HG03575 (cell line): ENCODE measurements at regions not wholly inside any gene's neighbourhood (a gene's known extent, or its start where the extent isn't known, plus 50 kb on each side); places are given as distances from the start of the nearest gene placed in this dataset.
"Not testable (repeated sequence)": the region's sequence is repeated elsewhere in the genome, so short reads cannot be mapped to it uniquely, and the experiment has no call there.

Experiments
- ATAC-seq: cut with Tn5 transposase; IDR thresholded peaks from one replicate; pipeline ENCODE4 v1.9.1; 2021; ENCODE audit not compliant: unreplicated experiment, insufficient number of reproducible peaks, low FRiP score; ENCODE audit errors: extremely low read depth

DNA sequence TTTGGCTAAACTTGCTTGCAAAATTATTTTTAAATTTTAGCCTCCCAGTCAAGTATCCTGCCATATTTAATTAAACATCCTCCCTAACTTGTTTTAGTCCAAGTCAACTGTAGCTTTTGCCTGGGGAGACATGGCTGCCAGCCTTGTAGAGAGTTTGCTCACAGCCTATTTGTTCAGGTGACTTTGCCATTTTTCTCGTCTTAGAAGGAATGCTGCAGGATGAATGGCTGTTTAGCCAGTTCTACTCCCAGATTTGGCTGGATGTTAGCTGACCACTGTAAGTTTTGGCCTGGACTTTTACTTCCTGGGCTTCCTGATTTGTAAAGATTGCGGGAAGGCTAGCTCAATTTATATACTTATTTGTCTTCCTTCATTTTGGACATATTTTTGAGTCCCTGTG is 236.4 kb upstream of the SGO1 start:
- no peak for ATAC-seq

DNA sequence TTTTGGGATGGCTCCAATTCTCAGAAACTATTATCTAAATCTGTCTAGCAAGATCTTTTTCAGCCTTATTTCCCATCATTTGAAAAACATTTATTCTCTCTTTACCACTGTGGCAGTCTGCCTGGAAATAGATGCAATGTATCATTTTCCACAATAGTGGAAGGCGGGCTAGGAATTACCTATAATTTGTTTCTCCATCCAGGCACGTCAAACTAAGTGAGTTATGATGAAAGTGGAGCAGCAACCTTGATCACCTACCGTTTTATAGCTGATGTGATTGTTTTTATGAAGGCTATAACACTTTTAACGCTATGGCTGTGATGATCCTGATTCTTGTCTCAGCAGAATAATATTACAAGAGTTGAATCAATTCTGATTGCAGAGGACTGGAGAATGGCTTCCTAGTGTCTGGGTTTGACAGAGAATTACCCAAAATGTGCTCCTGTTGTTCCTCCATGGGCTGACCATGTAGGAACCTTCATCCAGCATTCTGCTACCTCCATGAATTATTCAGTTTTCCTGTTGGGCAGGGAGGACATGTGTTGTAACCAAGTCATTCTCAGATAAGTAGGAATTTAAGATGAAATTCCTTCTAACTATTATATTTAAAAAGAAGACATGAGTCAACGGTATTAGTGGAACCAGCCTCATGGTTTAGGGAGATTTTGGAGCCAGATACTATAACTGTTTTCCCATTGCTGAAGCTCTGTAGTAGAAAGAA is 231.5 kb upstream of the SGO1 start:
- no peak for ATAC-seq

DNA sequence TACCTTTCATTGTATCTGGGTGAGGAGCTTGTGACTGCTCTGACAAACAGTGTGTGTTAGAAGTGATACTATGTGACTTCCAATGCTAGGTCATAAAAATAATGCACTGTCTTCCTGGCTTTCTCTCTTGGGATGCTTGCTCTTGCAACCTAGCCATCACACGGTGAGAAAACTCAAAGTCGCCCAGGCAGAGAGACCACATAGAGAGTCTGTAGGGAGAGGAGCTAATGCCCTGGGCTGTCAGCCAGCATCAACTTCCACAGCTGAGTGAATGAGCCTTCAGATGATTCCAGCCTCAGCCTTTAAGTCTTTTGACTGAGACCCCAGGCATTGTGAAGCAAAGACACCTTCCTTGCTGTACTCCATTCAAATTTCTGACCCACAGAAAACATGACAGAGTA is 220.6 kb upstream of the SGO1 start:
- ATAC-seq = no peak

DNA sequence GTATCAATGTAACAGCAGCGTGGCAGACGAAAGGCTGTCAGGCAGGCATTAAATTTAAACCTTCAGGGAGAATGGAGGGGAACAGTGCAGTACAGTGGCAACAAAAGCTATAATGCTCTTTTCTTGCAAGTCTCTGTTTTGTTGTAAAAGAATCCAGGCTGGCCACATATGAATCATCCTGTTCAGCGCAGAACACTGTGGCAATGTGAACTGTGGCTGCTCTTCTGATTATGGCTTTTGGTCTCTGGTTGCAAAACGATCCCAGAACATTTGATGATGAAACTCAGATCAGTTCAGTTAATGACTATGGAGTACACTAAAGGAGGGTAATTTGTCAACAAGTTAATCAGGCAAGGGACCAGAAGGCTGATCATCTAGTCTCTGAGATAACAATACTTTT is 219.7 kb upstream of the SGO1 start:
- ATAC-seq = no peak

DNA sequence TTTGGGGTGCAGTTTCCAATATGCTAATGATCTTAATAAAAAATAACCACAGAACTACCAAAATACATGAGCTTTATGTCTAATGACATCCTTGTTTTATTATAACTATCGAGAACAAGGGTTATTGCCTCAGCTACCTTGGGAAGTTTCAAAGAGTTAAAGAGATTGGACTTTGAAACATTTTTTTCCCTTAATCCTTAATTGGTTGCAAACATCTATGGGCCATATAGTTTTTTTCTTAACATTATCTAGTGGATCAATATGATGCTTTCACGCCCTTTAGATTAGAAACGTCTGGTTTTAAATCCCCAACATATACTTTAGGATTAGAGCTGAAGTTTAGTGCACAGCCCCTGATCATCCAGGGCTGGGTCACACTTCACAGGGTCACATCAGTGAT is 219.2 kb upstream of the SGO1 start:
- no peak for ATAC-seq

DNA sequence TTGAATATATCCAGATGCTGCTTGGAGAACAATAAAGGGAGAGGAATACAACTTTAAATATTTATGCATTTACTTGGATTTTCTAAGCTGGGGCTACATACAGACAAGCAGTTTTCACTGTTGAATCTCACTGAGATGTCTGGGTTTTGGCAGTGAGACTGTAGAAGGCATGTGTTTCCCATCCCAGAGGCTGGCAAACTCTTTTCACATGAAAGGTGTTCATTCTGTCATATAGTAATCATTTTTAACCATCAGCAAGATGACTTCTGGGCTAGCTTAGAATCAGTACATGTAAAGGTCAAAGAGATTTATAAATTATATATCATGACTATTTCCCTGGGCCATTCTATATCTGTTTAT is 218.7 kb upstream of the SGO1 start:
- ATAC-seq = no peak

DNA sequence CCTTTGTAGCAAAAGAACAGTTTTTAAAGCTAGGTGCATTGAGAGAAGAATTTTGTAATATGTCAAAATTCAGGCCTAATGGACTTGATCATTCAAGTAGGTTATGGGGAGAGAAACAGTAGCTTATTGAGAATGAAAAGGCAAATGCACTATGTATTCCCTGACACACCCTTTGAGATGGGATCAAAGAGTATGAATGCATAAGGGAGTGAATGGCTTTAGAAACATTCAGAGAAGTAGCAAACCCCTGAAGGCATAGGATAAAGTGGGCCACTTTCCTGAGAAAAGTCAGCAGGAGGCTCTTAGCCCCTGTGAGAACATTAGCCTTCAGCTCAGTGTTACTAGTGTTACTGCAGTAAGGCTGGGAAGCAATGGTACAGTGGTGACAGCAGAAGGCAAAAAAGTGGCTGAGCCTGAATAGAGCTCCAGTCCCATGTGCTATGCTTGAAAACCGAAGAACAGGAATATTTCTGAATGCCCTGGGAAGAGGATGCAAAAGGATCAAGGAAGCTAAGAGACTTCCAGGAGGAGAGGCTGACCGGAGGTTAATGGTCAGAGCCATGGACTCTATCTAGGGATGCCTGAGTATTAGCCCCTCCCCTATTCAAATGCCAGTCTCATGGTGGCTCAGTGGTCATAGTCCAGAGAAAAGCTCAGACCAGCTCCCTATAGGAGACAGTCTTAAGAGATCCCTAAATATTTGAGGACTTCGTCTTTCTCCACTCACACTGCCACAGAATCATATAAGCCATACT is 218.2 kb upstream of the SGO1 start:
- no peak for ATAC-seq

DNA sequence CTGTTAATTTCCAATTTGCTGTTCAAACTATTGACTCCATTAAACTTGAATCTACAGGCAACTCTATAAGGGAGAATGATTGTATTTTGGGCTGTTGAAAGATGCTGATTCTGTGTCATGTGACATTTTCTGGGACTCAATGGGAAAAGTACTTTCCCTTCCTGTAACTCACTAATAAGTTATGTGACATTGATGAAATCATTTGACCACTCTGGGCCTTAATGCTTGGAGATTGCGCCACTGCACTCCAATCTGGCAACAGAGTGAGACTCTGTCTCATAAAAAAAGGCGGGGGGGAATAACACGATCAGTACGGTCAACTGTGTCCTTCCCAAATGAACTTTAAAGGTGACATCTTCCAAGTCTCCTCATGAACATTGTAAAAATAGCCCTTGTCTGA is 215.2 kb upstream of the SGO1 start:
- ATAC-seq = no peak

DNA sequence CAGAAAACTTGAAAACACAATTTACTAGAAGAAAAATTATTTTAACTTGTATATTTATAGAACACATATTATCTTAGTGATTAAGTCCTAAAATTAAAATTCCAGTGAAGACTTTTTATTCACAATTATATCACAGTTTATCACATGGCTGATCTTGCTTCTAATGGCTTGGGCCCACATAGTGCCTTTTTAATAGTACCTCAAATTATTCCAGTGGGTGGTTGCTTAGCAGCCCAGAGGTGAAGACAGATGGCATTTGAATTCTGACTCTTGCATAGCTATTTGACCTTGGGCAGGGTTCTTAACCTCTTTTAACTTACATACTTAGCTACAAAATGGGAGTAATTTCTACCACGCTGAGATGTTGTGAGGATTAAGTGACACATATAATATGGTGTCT is 214.7 kb upstream of the SGO1 start:
- no peak for ATAC-seq

DNA sequence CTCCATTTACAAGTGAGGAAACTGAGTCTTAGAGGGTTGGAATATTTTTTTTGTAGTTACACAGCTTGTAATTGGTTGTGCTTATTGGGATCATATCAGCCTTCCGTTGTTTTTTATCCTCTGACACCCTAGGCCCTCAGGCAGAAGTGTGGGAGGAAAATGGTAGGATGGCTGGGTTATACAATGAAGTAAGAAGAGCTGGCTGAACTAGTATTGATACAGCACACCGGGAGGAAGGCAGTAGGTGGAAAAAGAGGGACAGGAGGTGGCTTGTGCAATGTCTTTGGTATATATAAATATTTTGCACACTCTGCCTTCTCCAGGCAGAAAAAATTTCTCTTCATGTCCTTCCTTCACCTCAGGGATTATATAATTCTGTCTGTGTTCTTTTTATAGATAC is 214.3 kb upstream of the SGO1 start:
- ATAC-seq = no peak

DNA sequence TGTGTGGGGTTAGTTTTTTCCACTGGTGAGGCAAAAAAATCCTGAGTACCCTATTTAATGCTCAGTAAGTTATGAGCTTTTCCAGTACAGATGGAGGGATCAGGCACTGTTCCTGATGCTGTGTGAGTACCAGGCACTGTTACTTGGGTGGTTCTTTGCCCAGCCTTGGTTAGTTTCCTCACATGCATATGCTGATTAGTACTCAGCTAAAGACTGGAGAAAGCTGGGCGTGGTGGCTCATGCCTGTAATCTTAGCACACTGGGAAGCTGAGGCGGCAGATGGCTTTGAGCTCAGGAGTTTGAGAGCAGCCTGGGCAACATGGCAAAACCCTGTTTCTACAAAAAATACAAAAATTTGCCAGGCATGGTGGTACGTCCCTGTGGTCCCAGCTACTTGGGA is 210.3 kb upstream of the SGO1 start:
- ATAC-seq = no peak

DNA sequence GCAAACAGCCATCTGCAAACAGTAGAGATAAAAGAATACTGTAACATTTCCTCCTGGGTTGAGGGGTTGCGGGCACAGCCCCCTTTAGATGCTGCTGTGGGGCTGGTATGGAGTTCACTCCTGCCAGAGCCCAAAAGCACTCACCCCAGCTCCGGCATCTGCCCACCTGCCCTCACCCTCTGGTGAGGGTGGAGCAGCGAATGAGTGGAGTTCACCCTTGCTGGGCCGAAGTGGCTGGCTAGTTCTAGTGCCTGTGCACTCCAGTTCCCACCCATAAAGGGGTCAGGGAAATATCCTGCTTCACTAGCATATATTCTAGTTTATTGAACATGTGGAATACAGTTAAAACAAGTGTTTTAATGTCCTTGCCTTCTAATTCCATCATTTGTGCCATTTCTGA is 209.7 kb upstream of the SGO1 start:
- ATAC-seq = no peak

DNA sequence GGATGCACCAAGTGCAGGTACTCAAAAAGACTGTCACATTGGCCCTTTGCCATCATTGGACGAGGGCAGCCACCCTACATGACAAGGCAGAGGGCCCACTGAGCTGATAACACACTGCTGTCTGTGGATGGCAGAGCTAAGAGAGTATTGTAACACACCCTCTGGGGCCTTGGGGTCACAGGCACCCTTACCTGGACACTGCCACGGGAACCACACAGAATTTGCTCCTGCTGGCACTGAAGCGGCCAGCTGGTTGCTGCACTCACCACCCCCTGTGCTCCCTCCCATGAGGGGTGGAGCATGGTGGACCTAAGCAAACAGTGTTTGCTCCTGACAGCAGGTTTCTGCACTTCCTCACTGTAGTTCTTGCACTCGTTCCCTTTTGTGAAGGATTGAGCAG is 208.2 kb upstream of the SGO1 start:
- ATAC-seq = no peak

DNA sequence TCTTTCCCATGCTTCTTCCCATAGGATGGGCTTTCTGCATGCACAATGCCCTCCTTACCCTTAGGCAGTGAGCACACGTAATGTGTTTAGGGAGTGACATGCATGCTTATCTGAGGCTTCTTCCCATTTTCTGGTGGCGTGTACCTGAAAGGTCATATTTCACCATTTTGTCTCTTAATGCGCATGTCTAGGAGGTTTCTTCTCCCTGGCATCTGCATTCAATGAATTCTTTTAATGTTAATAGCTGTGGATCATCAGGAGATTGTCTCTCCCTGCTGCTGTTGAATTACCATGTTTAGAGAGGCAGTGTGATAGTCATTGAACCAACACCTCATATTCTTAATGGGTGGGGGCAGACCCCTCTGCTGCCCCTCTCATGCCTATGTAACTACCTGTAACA is 205.6 kb upstream of the SGO1 start:
- ATAC-seq = no peak

DNA sequence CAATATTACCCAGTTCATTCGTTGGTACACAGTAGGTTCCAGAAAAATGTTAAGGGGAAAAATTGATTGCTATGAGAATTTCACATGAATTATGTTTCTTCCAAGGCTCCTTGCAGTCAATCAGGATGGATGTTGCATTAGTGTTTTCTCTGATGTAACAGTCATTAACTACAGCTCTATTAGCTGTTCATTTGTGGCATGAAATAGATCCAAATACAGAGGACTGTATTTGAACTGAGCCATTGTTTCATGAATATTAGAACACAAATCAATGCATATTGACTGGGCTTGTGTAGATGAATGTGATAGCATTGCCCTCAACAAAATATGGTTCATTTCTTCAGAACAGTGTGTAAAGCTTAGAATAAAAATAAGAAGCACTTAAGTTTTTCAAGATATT is 203.0 kb upstream of the SGO1 start:
- ATAC-seq = no peak

DNA sequence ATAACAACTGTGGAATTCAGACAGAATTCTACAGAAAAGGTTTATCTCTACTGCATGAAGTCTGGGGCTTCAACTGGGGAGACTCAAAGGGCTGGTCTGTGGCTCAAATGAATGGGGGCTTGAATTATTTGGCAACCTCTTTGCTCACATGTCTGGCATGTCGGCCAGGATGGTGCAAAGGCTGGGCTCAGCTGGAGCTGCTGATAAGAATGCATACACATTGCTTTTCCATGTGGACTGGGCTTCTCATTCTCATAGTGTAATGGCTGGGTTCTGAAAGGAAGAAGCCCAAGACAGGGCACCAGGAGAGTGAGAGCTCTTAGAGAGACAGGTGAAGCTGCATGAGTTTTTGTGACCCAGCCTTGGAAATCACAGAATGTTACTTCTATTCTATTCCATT is 194.3 kb upstream of the SGO1 start:
- no peak for ATAC-seq

DNA sequence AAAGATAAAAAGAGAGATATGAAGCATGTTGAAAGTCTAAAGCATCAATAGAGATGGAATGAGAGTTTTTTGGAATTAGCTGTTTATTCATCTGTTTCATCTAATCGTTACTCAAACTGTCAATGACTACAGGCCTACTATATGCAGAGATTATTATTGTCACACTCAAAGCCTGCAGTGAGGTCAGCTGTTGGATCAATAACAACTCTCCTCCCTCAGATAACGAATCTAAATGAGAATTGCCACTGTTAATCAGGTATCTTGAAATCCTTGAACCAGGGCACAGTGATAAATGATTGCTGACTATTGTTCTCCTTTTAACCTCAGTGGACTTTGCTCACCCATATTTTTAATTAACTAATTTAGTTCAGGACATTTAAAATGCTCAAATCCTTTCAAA is 192.3 kb upstream of the SGO1 start:
- no peak for ATAC-seq

DNA sequence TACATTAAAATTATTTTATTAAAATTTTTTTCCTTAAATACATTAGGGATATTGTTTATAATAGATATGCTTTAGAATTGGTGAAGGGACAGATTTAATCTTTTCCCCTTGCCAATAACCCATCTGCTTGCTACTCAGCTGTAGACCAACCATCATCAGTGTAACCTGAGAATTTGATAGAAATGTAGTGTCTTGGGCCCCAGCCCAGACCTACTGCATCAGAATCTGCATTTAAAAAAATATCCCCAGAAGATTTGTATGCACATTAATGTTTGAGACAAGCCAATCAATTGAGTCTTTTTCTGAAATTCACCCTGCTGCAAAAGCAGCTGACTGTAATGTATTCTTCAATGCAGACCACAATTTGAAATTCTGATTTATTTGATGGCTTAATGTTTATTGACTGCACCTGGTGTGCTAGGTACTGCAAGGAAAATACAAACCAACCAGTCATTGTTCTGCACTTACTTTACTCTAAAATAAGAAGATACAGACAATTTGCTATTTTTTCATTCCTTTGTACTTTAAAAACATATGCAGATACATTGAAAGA is 190.7 kb upstream of the SGO1 start:
- ATAC-seq = no peak

DNA sequence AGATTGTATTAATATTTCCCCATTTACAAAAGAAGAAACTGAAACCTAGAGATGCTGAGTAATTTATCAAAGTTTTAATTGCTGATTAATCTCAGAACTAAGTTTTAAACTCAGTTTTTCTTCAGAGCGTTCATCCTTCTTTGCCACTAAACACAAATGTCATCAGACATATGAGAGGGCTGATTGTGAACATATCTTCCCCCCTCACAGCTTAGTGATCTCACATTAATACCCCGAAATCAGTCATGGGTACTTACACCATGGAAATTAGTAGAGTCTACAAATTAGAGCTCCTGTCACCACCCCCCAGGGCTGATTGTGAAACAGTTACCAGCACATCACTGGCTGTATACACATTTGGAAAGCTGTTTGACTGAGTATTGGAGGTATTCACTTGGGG is 189.3 kb upstream of the SGO1 start:
- ATAC-seq = no peak

DNA sequence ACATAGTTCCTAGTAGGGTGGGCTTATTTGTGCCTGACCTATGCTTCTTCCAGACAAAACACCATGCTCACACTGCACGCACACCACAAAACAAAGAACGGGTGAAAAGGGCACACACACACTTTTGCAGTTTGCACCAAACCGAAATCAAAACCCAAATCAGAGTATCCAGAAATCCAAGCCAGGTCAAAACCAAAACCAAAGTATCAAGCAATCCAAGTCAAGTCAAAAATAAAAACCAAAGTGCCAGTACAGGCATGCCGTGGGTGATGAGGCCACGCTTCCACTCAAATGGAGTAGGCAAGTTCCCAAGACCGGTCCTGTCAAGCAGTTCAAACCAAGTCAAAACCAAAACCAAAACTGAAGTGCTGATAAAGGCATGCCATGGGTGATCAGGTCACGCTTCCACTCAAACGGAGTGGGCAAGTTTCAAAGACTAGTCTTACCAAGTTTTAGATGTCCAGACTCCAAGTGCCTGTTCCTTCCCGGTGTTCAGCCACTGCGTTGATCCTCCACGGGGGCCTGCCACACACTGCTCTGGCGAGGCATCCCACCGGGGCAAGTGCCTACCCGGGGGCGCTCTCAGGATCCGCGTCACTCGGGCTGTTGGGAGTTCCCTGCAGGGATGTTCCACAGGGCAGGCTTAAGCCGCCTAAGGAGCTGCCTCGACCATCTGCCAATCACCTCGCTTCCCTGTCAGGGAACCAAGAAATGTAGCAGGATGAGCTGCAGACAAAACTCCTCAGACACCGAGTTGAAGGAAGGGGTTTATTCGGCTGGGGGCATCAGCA is 184.5 kb upstream of the SGO1 start:
- not testable (repeated sequence) for ATAC-seq
